Effector memory CD4-positive, alpha-beta T cell (primary cell): ENCODE measurements at regions not wholly inside any gene's neighbourhood (a gene's known extent, or its start where the extent isn't known, plus 50 kb on each side); places are given as distances from the start of the nearest gene placed in this dataset.

Source experiments
- DNase-seq, 3 donors: peaks; one replicate each; pipeline ENCODE4 v3.0.0-alpha.2; 2020
- H3K27ac ChIP-seq: 2 replicates; pipeline ENCODE4 v1.7.0; 2013; ENCODE audit warnings: mild to moderate bottlenecking, low read length, moderate library complexity; ENCODE audit not compliant: insufficient read depth, poor library complexity, severe bottlenecking
- H3K27me3 ChIP-seq: replicated peaks from 2 replicates; pipeline ENCODE4 v1.7.0; 2013; ENCODE audit warnings: mild to moderate bottlenecking, low read length; ENCODE audit not compliant: insufficient read depth, control insufficient read depth, poor library complexity, severe bottlenecking
- H3K36me3 ChIP-seq: 2 replicates; pipeline ENCODE4 v1.7.0; 2013; ENCODE audit warnings: mild to moderate bottlenecking, low read length, moderate library complexity; ENCODE audit not compliant: control insufficient read depth, insufficient read depth
- H3K4me1 ChIP-seq: 2 replicates; pipeline ENCODE4 v1.7.0; 2013; ENCODE audit warnings: low read length, mild to moderate bottlenecking; ENCODE audit not compliant: control insufficient read depth, insufficient read depth, poor library complexity, severe bottlenecking
- H3K4me3 ChIP-seq: 2 replicates; pipeline ENCODE4 v1.7.0; 2013; ENCODE audit warnings: low read length, low read depth, mild to moderate bottlenecking; ENCODE audit not compliant: insufficient read depth, poor library complexity, severe bottlenecking
- H3K9me3 ChIP-seq: 2 replicates; pipeline ENCODE4 v1.7.0; 2013; ENCODE audit warnings: mild to moderate bottlenecking, low read length, moderate library complexity; ENCODE audit not compliant: control insufficient read depth

DNA sequence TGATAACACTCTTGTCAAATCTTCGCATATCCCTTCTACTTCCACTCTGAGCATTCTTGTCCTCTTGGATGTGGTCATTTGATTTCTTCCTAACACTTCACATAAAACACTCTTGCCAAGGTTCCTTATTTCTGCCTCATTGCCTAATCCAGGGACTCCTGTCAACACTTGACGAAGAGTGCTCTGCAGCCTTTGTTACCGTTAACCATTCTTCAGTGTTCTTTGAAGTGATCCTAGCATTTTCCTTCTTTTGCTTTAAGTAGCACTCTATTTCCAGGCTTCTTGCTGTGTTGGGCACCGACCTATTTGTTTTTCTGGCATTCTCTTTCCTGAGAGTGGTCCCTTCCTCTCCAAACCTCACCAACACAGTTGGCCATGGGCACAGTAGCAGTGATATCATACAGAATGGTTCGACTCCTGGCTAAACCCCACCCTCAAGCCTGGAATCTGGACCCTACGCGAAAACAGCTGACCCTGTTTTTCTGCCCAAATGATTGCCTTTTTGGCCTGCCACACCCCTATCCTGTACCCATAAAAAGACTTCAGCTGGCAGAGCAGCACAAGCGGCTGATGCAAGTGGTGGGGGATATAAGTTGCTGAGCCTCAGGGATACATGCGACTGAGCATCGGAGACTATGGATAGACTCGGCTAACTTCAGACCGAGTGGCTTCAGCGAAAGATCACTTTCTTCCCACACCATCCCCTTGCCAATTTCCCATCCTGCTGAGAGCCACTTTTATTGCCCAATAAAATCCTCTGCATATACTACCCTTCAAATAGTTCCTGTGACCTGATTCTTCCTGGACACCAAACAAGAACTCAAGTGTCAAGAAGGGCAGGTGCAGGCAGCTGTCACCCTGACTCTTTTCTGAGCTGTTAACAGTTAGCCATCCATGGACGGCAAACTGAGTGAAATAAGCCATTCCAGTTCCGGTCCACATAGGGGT is 820.6 kb downstream of the CCSER2 start:
- H3K27ac ChIP-seq: no peak overlapping the region
- H3K4me1 ChIP-seq: no peaks in the 10 kb centered on the region
- no peak overlapping the region for H3K4me3 ChIP-seq
- H3K9me3 ChIP-seq: no peaks in the 10 kb centered on the region
- no peaks in the 10 kb centered on the region for H3K36me3 ChIP-seq
- no peak for DNase-seq
- H3K27me3 ChIP-seq: no peaks in the 10 kb centered on the region

GRCh38 chr10:85149766-85150165 is 821.4 kb downstream of the CCSER2 start:
- no peaks in the 10 kb centered on the region for H3K9me3 ChIP-seq
- H3K4me1 ChIP-seq: no peaks in the 10 kb centered on the region
- DNase-seq: no peak
- H3K36me3 ChIP-seq: no peaks in the 10 kb centered on the region
- no peaks in the 10 kb centered on the region for H3K27me3 ChIP-seq
- no peak overlapping the region for H3K27ac ChIP-seq
- no peak overlapping the region for H3K4me3 ChIP-seq

DNA sequence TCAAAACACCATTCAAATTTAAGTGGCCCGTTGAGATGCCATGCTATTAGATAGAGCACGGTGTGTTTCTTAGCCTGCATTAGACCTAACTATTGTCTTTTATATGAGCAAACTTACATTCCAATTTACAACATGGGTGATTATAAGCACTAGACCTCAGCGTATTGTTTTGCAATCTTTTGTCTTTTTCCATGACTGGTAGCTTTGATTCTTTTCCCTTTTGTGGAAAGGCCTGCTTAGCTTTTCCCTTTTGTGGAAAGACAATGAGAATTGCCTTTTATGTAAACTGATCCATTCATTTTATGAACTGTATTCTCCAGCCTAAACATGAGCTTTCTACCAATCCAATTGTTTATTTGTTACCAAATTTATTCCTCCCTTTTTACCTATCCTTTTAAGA is 823.1 kb downstream of the CCSER2 start:
- DNase-seq: no peak
- Histone ChIP-seq H3K27ac (no peak overlapping the region), H3K36me3 (no peaks in the 10 kb centered on the region), H3K27me3 (no peaks in the 10 kb centered on the region), H3K4me3 (no peak overlapping the region), H3K4me1 (no peaks in the 10 kb centered on the region), H3K9me3 (no peaks in the 10 kb centered on the region)

DNA sequence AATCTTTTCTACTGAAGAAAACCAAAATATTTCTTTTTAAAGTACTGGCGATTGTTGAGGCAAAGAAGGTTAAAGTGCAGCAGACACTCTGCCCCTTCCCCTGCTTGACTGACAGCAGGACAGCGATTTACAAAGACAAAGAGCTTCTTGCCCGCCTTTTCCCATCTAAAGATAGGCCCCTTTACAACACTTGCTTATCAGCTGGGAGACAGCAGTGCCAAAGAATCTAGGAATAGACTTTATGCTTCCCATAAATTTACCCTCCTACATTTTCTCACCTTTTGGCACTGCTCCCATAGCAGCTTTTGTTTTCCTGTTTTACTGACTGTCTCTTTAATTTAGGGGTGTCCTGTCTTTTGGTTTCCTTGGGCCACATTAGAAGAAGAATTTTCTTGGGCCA is 824.1 kb downstream of the CCSER2 start:
- H3K27me3 ChIP-seq: no peaks in the 10 kb centered on the region
- DNase-seq: no peak
- no peaks in the 10 kb centered on the region for H3K4me1 ChIP-seq
- no peaks in the 10 kb centered on the region for H3K36me3 ChIP-seq
- no peaks in the 10 kb centered on the region for H3K9me3 ChIP-seq
- H3K27ac ChIP-seq: no peak overlapping the region
- H3K4me3 ChIP-seq: no peak overlapping the region

- Histone ChIP-seq H3K27ac (no peak overlapping the region), H3K4me3 (no peak overlapping the region), H3K4me1 (no peaks in the 10 kb centered on the region), H3K9me3 (no peaks in the 10 kb centered on the region), H3K27me3 (no peaks in the 10 kb centered on the region), H3K36me3 (no peaks in the 10 kb centered on the region)
- no peak for DNase-seq
Measured at GRCh38 chr10:85152911-85153310, 824.5 kb downstream of the CCSER2 start.

- Histone ChIP-seq H3K27me3 (no peaks in the 10 kb centered on the region), H3K27ac (no peak overlapping the region), H3K4me1 (no peaks in the 10 kb centered on the region), H3K36me3 (no peaks in the 10 kb centered on the region), H3K9me3 (no peaks in the 10 kb centered on the region), H3K4me3 (no peak overlapping the region)
- DNase-seq: no peak
Measured at GRCh38 chr10:85157206-85157605, 828.8 kb downstream of the CCSER2 start.

- Histone ChIP-seq H3K27me3 (no peaks in the 10 kb centered on the region), H3K27ac (no peak overlapping the region), H3K4me3 (no peak overlapping the region), H3K36me3 (no peaks in the 10 kb centered on the region), H3K4me1 (no peaks in the 10 kb centered on the region), H3K9me3 (no peaks in the 10 kb centered on the region)
- DNase-seq: no peak
Measured at GRCh38 chr10:85168243-85168642, 839.9 kb downstream of the CCSER2 start.

GRCh38 chr10:85170026-85170425 is 841.6 kb downstream of the CCSER2 start:
- DNase-seq: no peak
- Histone ChIP-seq H3K27ac (no peak overlapping the region), H3K27me3 (no peaks in the 10 kb centered on the region), H3K9me3 (no peaks in the 10 kb centered on the region), H3K4me1 (no peaks in the 10 kb centered on the region), H3K4me3 (no peak overlapping the region), H3K36me3 (no peaks in the 10 kb centered on the region)

GRCh38 chr10:85175635-85176034 is 847.2 kb downstream of the CCSER2 start:
- Histone ChIP-seq H3K27me3 (no peaks in the 10 kb centered on the region), H3K9me3 (no peaks in the 10 kb centered on the region), H3K4me3 (no peak overlapping the region), H3K36me3 (no peaks in the 10 kb centered on the region), H3K4me1 (no peaks in the 10 kb centered on the region), H3K27ac (no peak overlapping the region)
- DNase-seq: no peak

DNA sequence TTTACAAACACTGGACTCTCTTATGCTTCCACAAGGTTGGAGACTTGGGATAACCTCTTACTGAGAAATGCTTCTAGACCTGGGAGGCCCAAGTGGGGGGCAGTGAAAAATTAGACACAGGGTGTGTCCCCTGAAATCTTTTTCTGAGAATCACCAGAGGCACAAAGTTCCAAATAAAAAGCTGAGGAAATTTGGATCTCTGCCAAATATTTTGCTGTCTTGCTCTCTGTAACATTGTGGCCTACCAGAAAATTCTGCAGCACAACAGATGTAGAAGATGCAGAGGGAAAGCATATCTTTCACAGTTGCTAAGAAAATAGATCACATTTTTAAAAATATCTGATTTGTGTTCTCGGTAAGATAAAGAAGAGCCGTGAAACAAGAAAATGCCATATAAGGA is 849.4 kb downstream of the CCSER2 start:
- Histone ChIP-seq H3K4me1 (no peaks in the 10 kb centered on the region), H3K27ac (no peak overlapping the region), H3K27me3 (no peaks in the 10 kb centered on the region), H3K4me3 (no peak overlapping the region), H3K9me3 (no peaks in the 10 kb centered on the region), H3K36me3 (no peaks in the 10 kb centered on the region)
- DNase-seq: no peak
